GM12874 (cell line): ENCODE measurements at regions not wholly inside any gene's neighbourhood (a gene's known extent, or its start where the extent isn't known, plus 50 kb on each side); places are given as distances from the start of the nearest gene placed in this dataset.

Source experiments
- CTCF ChIP-seq: IDR thresholded peaks from 2 replicates; pipeline ENCODE4 v1.5.1; 2011; ENCODE audit warnings: low read depth, mild to moderate bottlenecking, control low read depth, low read length, moderate library complexity; ENCODE audit not compliant: insufficient read depth

GRCh38 chr15:95918525-95918924, 412.0 kb upstream of the NR2F2 start:
- TF ChIP-seq CTCF = no peak

- no peak for TF ChIP-seq CTCF
Measured at GRCh38 chr15:95919460-95919859, 411.0 kb upstream of the NR2F2 start.

GRCh38 chr15:95921404-95921803, 409.1 kb upstream of the NR2F2 start:
- no peak for TF ChIP-seq CTCF

GRCh38 chr15:95922431-95922830, 408.1 kb upstream of the NR2F2 start:
- peak; percentile 32 for TF ChIP-seq CTCF

GRCh38 chr15:95923792-95924191, 406.7 kb upstream of the NR2F2 start:
- no peak for TF ChIP-seq CTCF

GRCh38 chr15:95928822-95929221, 401.7 kb upstream of the NR2F2 start:
- TF ChIP-seq CTCF = no peak

GRCh38 chr15:95929232-95929846, 401.2 kb upstream of the NR2F2 start:
- TF ChIP-seq CTCF = no peak
